ENCODE measurements at regions not wholly inside any gene's neighbourhood (a gene's known extent, or its start where the extent isn't known, plus 50 kb on each side); places are given as distances from the start of the nearest gene placed in this dataset.

GRCh38 chr1:81032973-81033425 lies 767.7 kb upstream of the ADGRL2 start:
- Histone ChIP-seq H3K4me3 (no peak overlapping the region), H3K4me1 (ENCODE audit: control insufficient read depth in 5 of 5, insufficient read depth in 5 of 5, low read length in 5 of 5) (no peaks in the 10 kb centered on the region), H3K9ac (ENCODE audit: insufficient read depth in 1 of 2, low read length in 2 of 2) (no peak overlapping the region), H3K36me3 (ENCODE audit: control insufficient read depth in 4 of 4, insufficient read depth in 4 of 4, low read length in 4 of 4) (no peaks in the 10 kb centered on the region), H3K27me3 (ENCODE audit: control insufficient read depth in 3 of 3, insufficient read depth in 3 of 3, low read length in 2 of 3) (no peaks in the 10 kb centered on the region), H3K9me3 (ENCODE audit: control insufficient read depth in 4 of 4, insufficient read depth in 3 of 4, low read length in 3 of 4) (no peaks in the 10 kb centered on the region), H3K27ac (ENCODE audit: low read depth in 1 of 2, low read length in 1 of 2) (no peak overlapping the region)
- TF ChIP-seq, protein P1, sequence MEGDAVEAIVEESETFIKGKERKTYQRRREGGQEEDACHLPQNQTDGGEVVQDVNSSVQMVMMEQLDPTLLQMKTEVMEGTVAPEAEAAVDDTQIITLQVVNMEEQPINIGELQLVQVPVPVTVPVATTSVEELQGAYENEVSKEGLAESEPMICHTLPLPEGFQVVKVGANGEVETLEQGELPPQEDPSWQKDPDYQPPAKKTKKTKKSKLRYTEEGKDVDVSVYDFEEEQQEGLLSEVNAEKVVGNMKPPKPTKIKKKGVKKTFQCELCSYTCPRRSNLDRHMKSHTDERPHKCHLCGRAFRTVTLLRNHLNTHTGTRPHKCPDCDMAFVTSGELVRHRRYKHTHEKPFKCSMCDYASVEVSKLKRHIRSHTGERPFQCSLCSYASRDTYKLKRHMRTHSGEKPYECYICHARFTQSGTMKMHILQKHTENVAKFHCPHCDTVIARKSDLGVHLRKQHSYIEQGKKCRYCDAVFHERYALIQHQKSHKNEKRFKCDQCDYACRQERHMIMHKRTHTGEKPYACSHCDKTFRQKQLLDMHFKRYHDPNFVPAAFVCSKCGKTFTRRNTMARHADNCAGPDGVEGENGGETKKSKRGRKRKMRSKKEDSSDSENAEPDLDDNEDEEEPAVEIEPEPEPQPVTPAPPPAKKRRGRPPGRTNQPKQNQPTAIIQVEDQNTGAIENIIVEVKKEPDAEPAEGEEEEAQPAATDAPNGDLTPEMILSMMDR (IDR thresholded peaks at IDR 0.05; ENCODE audit: control extremely low read depth, extremely low read depth) = no peak
- ATAC-seq (ENCODE audit: insufficient read depth, low FRiP score) (no peak), DNase-seq (no peak)
- 92% methylated on average over 5 of the region's 5 CpGs for WGBS, 2 donors

DNA sequence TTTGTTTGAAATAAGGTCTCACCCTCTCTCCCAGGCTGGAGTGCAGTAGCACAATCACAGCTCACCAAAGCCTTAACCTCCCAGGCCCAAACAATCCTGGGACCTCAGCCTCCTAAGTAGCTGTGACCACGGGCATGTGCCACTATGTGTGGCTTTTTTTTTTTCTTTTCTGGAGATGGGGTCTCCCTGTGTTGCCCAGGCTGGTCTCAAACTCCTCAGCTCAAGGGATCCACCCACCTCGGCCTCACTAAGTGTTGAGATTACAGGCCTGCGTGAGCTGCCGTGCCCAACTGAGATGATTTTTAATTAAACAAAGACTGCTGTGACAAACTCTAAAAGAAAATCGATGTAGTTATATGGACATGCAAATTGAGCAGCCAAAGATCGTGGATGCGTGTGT lies 768.4 kb upstream of the ADGRL2 start:
- Histone ChIP-seq H3K9ac (ENCODE audit: insufficient read depth in 1 of 2, low read length in 2 of 2) (no peak overlapping the region), H3K9me3 (ENCODE audit: control insufficient read depth in 4 of 4, insufficient read depth in 3 of 4, low read length in 3 of 4) (no peaks in the 10 kb centered on the region), H3K4me3 (no peak overlapping the region), H3K4me1 (ENCODE audit: control insufficient read depth in 5 of 5, insufficient read depth in 5 of 5, low read length in 5 of 5) (no peaks in the 10 kb centered on the region), H3K27ac (ENCODE audit: low read depth in 1 of 2, low read length in 1 of 2) (no peak overlapping the region), H3K27me3 (ENCODE audit: control insufficient read depth in 3 of 3, insufficient read depth in 3 of 3, low read length in 2 of 3) (no peaks in the 10 kb centered on the region), H3K36me3 (ENCODE audit: control insufficient read depth in 4 of 4, insufficient read depth in 4 of 4, low read length in 4 of 4) (no peaks in the 10 kb centered on the region)
- WGBS, 2 donors = 91 to 94% methylated on average over 7 of the region's 7 CpGs
- TF ChIP-seq, protein P1 (IDR thresholded peaks at IDR 0.05; ENCODE audit: control extremely low read depth, extremely low read depth) = no peak
- ATAC-seq (ENCODE audit: insufficient read depth, low FRiP score) = no peak
- no peak for DNase-seq

- no peak for ATAC-seq (ENCODE audit: insufficient read depth, low FRiP score)
- Histone ChIP-seq H3K4me3 (no peak overlapping the region), H3K27ac (ENCODE audit: low read depth in 1 of 2, low read length in 1 of 2) (no peak overlapping the region), H3K4me1 (ENCODE audit: control insufficient read depth in 5 of 5, insufficient read depth in 5 of 5, low read length in 5 of 5) (no peaks in the 10 kb centered on the region), H3K9ac (ENCODE audit: insufficient read depth in 1 of 2, low read length in 2 of 2) (no peak overlapping the region), H3K27me3 (ENCODE audit: control insufficient read depth in 3 of 3, insufficient read depth in 3 of 3, low read length in 2 of 3) (no peaks in the 10 kb centered on the region), H3K9me3 (ENCODE audit: control insufficient read depth in 4 of 4, insufficient read depth in 3 of 4, low read length in 3 of 4) (no peaks in the 10 kb centered on the region), H3K36me3 (ENCODE audit: control insufficient read depth in 4 of 4, insufficient read depth in 4 of 4, low read length in 4 of 4) (no peaks in the 10 kb centered on the region)
- DNase-seq = no peak
- TF ChIP-seq, protein P1 (IDR thresholded peaks at IDR 0.05; ENCODE audit: control extremely low read depth, extremely low read depth) = no peak
- WGBS, 2 donors = 72 to 84% methylated on average over 3 of the region's 3 CpGs
These were observed 770.3 kb upstream of the ADGRL2 start for GRCh38 chr1:81030441-81030840.

GRCh38 chr1:81029266-81029665 lies 771.5 kb upstream of the ADGRL2 start:
- no peaks in the 10 kb centered on the region for H3K4me1 ChIP-seq (ENCODE audit: control insufficient read depth in 5 of 5, insufficient read depth in 5 of 5, low read length in 5 of 5)
- ATAC-seq (ENCODE audit: insufficient read depth, low FRiP score) (no peak), DNase-seq (no peak)
- H3K36me3 ChIP-seq (ENCODE audit: control insufficient read depth in 4 of 4, insufficient read depth in 4 of 4, low read length in 4 of 4) = no peaks in the 10 kb centered on the region
- H3K9ac ChIP-seq (ENCODE audit: insufficient read depth in 1 of 2, low read length in 2 of 2) = no peak overlapping the region
- TF ChIP-seq, protein P1 (IDR thresholded peaks at IDR 0.05; ENCODE audit: control extremely low read depth, extremely low read depth) = no peak
- no peak overlapping the region for H3K27ac ChIP-seq (ENCODE audit: low read depth in 1 of 2, low read length in 1 of 2)
- H3K4me3 ChIP-seq = no peak overlapping the region
- H3K27me3 ChIP-seq (ENCODE audit: control insufficient read depth in 3 of 3, insufficient read depth in 3 of 3, low read length in 2 of 3) = no peaks in the 10 kb centered on the region
- no peaks in the 10 kb centered on the region for H3K9me3 ChIP-seq (ENCODE audit: control insufficient read depth in 4 of 4, insufficient read depth in 3 of 4, low read length in 3 of 4)
- WGBS, 2 donors = 90 to 91% methylated on average over 1 of the region's 1 CpG

All from lung (tissue), 11 donors.